A673 (cell line): ENCODE measurements at regions not wholly inside any gene's neighbourhood (a gene's known extent, or its start where the extent isn't known, plus 50 kb on each side); places are given as distances from the start of the nearest gene placed in this dataset.
"Not testable (repeated sequence)": the region's sequence is repeated elsewhere in the genome, so short reads cannot be mapped to it uniquely, and the experiment has no call there.

ENCODE experiments used
- CTCF ChIP-seq: fragments of 300-800, 200-600 bp; sonication (generic); conservative IDR thresholded peaks from 2 replicates; pipeline ENCODE4 v1.5.1; 2017; ENCODE audit warnings: low read depth, mild to moderate bottlenecking, antibody characterized with exemption, low read length, moderate library complexity, mixed read lengths
- EZH2 ChIP-seq: fragments of 200-600 bp; sonication (generic); IDR thresholded peaks from 2 replicates; pipeline ENCODE4 v1.6.1; 2017; ENCODE audit warnings: borderline replicate concordance, low read depth, mild to moderate bottlenecking, mixed read lengths, antibody characterized with exemption, low read length; ENCODE audit not compliant: poor library complexity, severe bottlenecking

GRCh38 chr9:38500171-38500570, 75.9 kb upstream of the IGFBPL1 start:
- TF ChIP-seq CTCF, EZH2: not testable (repeated sequence)
